Fibroblast of skin of scalp (primary cell): ENCODE measurements at regions not wholly inside any gene's neighbourhood (a gene's known extent, or its start where the extent isn't known, plus 50 kb on each side); places are given as distances from the start of the nearest gene placed in this dataset.

Source experiments
- DNase-seq: peaks from one replicate; pipeline ENCODE4 v3.0.0-alpha.2; 2013

DNA sequence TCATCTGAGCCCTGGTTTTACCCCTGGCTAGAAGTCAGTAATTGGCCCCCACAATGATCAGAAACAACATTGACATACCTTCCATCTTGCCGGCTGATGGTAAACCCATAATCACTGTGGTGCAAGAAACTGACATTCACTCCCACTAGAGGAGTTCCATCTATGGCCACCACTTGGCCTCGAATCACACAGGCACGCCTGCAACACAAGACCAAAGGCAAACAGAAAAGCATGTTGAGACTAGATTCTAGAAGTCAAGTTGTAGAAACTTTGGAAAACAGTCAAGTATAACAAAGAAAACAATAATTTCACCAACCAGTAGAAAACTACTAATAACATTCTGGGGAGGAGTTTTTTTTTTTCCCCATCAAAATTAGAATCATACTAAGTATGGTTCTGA is 183.4 kb downstream of the SH2D1A start:
- no peak for DNase-seq

DNA sequence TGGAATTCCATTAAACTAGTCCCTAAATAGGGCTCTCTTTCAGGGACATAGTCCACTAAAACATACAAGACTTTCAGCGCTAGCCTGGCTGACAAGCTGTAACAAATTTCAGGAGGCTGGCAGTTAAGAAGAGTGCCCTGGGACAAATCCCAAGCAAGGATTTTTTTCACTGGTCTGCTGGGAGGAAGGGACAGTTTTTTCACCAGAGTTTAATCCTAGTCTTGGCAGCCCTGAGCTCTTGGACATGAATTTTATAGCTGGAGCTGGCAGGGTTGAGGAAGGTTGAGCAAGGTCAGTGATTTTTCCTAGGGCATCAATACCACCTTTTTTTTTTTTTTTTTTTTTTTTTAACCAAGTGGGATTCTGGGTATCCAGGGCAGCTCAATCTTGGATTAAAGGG is 184.4 kb downstream of the SH2D1A start:
- DNase-seq, result no peak

DNA sequence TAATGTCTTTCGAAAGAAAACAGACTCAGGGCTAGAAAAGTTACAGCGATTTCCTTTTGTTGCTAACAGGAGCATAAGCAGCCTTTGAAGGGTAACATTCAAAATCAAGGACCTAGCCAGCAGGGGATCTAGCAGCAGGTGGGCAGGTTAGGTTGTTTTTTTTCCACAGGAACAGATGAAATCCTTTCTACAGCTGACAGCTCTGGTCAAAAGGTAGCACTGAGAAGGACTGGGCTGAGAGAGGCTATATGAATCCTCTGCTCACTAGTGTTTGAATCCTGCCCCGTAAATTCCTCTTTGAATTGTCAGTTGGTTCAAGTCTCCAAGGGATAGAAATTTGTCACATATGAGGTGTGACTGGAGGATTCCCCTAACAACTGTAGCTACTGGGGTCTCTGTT is 188.2 kb downstream of the SH2D1A start:
- DNase-seq, result no peak

DNA sequence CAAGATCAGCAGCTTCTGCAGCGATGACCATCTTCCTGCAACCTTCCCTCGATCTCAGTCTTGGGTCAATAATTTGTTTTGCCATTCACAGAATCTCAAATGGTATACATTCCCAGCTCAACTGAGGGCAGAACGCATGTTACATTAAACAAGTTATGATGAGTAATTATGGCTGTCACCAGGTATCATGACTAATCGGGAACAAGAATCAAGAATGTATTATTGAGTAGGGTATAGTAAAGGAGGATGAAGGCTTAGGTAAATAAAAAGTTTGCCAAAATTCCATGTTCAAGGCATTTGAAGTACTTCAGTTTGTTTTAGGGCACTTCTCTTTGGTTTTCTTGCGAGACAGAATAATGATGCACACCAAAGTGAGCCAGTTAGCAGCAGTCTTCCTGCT is 194.1 kb downstream of the SH2D1A start:
- DNase-seq, result no peak

DNA sequence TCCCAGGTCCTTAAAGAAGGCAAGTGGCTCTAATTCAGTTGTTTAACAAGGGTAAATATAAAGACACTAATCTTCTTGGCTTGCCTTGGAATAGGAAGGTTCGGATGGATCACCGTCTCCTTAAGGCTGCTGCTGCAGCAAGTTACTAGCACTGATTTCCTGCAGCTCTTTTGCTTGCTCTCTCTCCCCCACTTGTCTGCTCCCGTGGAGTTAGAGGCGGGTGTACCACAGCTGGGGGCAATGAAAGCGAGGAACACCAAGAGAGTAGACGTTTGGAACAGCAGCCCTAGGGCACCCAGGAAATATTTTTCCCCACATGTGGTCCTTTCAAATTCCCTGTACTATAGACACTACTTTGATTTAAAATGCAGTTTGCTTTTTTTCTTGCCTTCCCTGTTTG is 202.2 kb downstream of the SH2D1A start:
- peak; percentile 43 for DNase-seq

DNA sequence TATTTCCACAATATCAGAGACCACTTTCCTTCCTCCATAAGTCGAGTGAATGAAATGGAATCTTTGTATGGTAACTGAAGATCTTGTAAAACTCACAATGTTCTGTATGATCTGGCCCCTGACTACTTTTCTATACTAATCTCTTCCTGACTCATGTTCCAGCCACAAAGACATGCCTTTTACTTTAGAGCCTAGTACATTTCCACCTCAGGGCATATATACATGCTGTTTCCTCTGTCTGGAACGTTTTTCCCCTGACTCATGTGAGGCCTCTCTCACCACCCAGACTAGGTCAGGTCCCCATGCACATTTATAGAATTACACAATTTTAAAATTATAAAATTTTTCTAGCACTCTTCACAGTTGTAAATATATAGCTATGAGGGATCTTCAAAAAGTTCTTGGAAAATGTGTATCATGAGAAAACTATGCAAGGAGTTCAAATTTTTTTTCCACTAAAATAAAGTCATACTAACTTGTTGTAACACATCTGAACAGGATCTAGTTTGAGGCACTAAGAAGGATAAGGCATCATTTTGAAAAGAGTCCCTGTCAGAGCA is 208.8 kb downstream of the SH2D1A start:
- DNase-seq, result peak; percentile 94

DNA sequence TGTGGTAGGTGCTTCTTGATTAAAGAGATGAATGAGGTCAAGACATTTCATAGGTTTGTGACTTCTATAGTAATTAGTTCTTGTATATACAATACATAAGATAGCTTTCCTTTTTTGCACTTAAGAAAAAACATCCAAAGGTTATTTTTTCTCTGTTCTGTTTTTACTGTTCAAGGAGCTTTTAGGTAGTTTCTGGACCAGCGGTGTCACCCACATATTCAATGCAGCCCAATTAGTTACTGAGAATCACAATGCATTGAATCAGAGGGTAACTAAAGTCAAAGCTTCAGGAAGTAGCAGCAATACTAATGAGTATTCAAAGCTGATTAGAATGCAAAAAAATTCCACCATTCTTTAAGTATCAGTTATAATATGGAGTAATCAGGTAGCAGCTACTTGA is 211.6 kb downstream of the SH2D1A start:
- DNase-seq, result no peak

DNA sequence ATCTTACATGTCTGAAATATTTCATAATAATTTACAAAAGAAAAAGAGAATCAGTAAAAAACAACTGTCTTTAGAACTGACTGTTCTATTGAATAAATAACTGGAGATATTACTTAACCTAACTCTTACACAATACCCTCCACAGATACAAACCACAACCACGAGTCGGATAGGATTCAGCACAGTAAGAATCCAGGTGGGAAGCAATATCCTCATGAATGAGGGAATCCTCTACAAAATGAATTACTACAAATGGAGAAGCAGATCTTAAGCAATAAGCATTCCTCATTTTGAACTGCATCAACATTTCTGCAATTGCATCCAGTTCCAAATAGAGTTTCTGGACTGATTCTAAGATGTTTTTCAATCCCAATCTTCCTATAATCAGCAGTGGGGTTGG is 227.1 kb downstream of the SH2D1A start:
- peak; percentile 6 for DNase-seq

DNA sequence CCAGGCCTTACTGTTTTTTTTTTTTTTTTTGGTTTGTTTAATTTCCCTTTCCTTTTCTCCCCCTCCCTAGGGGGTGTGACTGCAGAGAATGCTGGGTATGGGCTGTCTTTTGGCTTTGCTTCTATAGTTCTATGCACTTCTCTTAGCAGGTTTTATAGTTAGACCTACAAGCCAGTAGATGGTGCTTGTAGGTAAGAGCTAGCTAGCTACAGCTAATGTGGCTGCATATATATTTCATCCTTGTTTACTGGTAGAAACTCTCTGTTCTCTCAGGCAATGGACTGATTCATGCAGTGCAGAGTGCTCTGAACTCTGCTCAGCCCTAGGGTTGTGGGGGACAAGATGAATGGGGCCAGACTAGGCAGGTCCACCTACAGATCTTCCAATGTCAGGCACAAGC is 246.4 kb downstream of the SH2D1A start:
- no peak for DNase-seq

DNA sequence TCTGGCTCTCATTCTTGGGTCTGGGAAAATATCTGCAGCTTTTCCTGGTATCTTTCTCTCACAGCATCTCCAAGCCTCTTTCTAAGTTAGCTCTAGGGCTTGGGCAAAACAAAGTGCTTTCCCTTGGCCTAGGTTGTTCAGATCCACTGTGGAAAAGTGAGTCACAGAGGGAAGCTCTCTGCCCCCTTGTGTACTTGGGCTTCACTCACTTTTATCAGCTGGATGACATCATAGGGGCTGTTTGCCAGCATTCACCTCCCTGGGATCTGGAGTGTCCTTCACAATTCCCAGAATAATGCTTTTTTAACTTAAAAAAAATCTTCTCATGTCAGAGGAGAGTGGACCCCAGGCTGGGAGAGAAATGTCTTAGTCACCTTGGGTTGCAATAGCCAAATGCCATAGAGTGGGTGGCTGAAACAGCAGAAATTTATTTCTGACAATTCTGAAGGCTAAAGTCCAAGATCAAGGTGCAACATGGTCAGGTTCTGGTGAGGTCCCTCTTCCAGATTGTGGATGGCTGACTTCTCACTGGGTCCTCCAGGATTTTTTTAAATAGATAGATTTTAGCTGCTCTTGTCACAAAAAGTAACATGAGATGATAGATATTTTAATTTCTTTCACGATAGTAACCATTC is 247.8 kb downstream of the SH2D1A start:
- DNase-seq, result peak; percentile 37

DNA sequence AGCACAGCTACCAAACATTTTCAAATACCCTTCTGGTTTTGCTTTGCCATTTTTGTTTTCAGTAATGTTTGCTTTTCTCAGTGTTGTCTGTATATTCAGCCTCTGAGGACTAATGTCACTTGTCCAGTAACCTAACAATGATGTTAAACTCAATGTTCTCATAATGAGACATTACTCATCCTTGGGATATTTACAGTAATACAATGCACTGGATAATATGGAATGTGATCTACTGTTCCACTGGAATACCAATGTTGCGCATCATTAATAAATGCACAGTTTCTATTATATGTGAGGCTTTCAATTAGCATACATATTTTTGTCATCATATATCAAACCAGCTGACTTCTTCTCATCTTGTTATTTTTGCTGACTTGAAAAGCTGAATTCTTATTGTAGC is 259.1 kb downstream of the SH2D1A start:
- DNase-seq, result peak; percentile 61

DNA sequence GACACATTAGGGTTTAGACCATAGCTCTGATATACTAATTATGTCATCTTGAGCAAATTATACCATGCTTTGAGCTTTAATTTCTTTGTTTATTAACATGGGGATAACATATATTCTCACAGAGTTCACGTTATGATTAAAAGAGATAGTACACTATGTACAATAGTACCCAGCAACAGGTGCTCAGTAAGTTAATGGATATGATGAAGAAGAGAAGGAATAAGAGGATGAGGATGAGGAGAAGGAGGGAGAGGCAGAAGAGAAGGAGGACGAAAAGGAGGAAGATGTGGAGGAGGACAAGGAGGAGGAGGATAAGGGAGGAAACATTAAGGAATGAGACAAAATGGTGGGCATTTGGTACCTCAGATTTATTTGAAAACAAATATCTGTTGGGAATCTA is 260.4 kb downstream of the SH2D1A start:
- no peak for DNase-seq

DNA sequence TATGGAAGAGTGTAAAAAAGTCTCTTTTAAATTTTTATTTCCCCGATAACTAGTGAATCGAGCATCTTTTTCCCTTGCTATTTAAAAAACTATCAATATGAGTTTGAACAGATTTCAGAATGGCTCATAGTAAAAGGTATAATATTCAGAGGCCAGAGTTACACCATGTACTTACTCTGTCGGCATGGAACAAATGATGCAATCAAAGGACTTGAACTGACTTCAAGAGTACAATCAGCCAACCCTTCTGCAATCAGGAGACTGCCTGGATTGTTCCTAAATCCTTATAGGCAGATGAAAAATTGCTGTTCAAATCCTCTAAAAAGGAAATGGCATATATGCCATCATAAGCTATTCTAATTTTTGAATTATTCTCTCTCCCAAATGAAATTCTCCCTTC is 273.3 kb downstream of the SH2D1A start:
- DNase-seq, result no peak

DNA sequence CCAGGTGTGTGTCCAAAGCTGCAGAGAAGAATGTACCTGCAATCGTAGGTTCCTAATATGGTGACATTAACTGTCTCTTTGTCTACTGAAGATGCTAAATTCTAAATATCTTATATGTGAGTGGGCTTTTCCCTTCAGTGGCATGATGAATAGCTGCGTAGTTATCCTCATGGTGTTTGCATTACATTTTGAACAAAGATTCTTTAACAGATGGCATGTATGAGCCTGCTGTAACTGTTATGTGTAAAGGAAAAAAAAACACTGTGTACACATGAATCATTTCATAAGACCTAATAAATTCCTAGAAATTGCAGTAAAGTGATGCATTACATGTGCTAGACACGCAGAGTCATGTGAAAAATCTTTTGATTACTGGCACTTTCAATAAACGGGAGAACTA is 288.0 kb downstream of the SH2D1A start:
- no peak for DNase-seq

DNA sequence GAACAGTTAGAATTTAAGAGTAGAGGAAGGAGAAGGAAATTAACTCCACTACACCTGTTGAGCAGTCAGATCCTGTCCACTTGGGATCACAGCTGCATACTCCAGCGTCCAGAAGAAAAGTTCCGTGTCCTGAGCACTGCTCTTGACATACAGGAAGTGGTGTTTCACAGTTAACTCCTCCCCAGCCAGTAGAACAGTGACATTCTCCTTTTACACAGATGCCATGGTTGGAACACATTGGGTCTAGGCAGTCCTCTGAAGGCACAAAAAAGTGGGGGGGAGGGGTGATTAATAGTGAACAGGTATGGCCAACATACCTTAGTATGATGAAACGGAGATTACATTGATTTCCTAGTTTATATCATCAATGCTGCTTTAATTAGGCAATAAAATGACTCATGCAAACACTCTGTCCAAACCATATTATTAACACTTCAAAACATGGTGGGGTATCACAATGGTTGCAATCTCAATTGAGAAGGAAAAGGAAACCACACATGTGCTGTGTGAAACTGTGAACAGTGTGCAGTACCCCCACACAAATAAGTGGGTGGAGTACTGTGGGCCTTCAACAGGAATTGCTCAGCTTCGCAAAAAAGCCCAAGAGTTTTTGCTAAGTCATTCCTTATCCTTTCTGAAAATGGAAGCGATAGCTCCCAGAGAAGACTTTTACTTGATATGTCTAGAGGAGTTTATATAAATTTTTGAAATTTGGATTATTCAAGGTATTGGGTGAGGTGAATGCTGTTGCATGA is 295.6 kb downstream of the SH2D1A start:
- no peak for DNase-seq

DNA sequence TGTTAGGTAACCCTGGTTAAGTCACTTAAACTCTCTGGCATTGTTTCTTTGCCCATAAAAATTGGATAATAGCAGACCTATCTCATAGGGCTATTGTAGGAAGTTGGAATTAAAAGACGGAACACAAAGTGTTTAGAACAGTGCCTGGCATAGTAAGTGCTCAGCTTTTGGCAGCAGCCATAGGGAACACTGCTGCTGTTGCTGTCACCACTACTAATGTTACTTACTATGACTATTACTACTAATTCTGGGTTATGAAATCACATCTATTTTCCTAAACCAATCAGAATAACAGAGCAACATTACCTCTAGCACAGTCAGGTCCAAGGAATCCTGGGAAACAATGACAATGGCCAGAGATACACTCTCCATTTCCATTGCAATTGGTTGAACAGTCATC is 300.0 kb downstream of the SH2D1A start:
- no peak for DNase-seq

DNA sequence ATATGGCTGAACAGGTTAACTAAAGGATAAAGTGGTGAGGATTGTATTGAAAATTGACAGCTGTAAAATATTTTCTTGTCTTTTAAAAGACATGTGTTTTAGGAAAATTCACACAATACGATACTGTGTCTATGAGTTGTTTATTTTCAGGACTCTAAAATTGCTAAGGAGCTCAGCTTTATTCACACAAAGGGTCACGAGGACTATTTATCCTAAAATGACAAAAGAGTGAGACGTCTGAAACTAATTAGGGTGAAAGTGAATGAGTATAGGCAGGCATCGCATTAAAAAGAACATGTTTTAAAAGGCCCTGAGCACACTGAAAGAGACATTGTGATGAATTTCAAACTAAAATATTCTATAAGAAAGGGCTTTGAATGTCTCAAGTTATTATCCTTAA is 304.7 kb downstream of the SH2D1A start:
- DNase-seq, result no peak

DNA sequence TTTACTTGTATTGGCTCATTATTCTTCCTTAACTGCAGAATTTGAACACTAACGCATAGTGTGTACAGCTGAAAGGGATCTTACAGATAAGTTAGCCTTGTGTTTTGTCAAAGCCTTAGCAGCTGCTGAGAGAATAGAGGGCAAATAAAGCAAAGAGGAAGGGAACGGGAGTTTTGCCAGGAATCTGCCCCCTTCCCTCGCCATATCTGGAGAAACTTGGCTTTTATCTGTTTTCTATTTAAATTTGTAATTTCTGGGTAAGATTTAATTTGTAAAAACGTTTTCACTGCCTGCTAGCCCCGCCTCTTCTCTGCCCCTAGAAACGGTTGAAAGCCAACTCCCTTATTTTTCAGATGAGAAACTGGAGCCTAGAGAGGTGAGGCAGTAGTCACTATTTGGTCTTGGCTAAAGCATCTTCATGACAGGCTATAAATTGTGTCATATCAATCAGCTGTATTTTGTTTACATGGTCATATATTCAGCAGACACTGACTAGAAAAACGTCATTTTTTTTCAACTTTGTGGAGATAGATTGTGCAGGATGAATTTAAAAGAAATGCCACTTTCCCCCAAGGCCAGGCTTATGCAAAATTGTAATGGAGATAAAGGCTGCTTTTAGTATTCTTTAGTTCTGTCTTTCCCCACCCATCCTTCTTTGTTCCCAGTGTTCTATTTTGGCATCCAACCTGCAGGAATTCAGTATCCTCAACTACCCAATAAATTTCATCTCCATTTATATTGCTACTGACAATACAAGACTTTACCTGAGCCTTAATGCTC is 319.4 kb downstream of the SH2D1A start:
- no peak for DNase-seq

DNA sequence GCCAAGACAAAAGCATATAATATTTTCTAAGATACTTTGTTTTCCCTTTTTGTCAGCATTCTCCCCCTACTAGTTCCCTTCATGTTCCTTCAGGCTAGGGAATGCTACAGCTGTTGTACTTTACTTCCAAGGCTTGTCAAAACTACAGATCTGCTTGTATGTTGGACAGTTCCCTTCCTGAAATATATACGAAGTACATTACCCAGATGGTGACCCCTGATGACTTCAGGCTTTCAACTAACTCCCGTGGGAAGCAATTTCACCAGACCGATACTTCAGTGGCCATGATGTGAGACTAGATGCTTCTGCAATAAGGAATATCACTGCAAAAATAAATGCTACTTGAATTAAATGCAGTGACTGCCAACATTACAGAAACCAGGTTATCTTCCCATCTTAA is 332.8 kb downstream of the SH2D1A start:
- DNase-seq, result no peak

DNA sequence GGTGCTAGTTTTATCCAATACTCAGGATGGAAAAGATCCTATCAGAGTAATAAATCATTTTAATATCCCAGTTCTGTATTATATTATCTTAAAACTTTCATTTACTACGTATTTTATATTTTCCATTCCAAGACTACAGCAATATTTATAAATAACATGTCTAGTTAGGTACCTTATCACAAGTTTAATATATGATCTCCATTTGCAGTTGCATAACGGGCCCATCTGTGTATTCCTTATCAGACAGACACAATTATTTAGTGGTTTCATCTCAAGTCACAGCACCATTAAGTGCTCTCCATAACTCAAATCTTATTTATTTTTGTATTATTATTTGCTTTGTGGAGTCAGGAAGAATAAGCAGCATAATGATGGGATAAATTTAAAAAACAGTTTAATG is 333.9 kb downstream of the SH2D1A start:
- DNase-seq, result no peak

DNA sequence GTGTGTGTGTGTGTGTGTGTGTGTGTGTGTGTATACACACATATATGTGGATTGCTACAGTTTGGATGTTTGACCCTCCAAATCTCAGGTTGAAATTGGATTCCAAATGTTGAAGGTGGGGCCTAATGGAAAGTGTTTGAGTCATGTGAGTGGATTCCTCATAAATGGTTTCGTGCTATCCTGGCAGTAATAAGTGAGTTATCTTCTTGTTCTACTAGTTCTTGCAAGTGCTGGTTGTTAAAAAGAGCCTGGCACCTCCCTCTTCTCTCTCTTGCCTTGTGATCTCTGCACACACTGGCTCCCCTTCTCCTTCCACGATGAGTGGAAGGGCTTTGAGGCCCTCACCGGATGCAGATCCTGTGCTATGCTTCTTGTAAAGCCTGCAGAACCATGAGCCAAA is 344.1 kb downstream of the SH2D1A start:
- DNase-seq, result no peak

DNA sequence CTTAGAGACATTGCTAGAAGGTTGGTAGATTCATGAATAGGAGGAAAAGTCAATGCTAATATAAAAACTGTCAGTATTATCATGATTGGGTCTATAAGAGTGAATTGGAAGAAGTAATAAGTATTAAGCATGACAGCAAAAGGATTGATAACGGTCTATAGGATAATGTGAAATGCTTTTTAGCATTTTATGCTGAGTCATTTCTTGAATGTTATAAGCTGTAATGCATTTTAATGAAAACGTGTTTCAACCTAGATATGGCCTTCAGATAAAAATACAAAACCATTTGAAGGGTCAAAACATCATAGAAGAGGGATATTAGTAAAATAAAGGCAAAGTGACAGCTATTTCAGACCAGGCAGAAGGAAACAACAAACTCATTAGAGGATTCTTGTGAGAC is 353.5 kb downstream of the SH2D1A start:
- no peak for DNase-seq

DNA sequence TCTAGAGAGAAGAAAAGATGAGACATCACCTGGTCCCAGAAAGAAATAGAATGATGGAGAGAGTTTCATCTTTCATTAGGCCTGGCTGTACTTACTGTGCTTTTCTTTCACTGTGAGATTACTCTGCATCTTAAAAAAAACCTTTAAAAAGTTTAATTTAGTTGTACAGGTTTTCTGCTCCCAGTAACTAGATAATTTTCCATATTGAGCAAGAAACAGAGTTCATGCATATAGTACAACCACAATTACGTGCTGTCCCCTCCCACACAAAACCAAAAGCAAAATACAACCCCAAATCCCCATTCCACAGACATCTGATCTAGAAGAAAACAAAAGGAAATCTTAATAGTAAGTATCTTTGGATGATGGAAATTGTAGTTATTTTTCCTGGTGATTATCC is 371.2 kb downstream of the SH2D1A start:
- no peak for DNase-seq

DNA sequence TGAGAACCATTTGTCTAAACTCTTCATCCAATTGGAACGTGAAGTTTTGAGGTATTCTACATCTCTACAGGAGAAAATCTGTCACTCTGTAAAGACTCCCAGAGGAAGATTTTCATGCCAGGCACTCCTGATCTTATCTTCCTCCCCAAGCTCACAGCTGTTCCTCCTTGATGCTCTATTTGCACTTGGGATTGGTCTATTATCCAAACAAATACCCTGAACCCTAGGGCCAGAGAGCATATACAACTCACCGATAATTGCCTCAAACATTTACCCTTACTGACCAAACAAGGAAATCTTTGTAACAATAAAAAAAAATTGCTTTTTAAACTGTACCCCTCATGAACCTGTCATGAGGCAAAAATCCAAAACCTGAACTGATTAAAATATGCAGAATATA is 372.7 kb downstream of the SH2D1A start:
- DNase-seq, result no peak
